Spleen (tissue), 7 donors: ENCODE measurements at regions not wholly inside any gene's neighbourhood (a gene's known extent, or its start where the extent isn't known, plus 50 kb on each side); places are given as distances from the start of the nearest gene placed in this dataset.

Source experiments
- POLR2AphosphoS5 ChIP-seq, 3 donors: sonication (generic); formaldehyde crosslinking; IDR thresholded peaks; one replicate each; pipeline ENCODE4 v1.5.1; 2017; ENCODE audit warnings: antibody characterized with exemption in 3 of 3
- TF ChIP-seq, protein P1 (sequence below), 11 experiments: fragments of 200-600 bp in 7 of 11; fragments of 450-650 bp in 4 of 11; sonication (generic) in 4 of 11; IDR thresholded peaks in 8 of 11; conservative IDR thresholded peaks in 3 of 11; 1 replicate in 7 of 11; 2 replicates in 4 of 11; pipeline versions ENCODE4 v1.4.0 to v1.8.0; 2016 to 2021; ENCODE audit warnings: antibody characterized with exemption in 11 of 11, inconsistent platforms in 4 of 11, mild to moderate bottlenecking in 1 of 11
- donor health status: DM: no; HTN: no; CAD: no; lungs with moderate emphysema.
- donor health status: DM: no; HTN: no; CAD: no.
- donor health status: DM: no; HTN: no; CAD: no.

DNA sequence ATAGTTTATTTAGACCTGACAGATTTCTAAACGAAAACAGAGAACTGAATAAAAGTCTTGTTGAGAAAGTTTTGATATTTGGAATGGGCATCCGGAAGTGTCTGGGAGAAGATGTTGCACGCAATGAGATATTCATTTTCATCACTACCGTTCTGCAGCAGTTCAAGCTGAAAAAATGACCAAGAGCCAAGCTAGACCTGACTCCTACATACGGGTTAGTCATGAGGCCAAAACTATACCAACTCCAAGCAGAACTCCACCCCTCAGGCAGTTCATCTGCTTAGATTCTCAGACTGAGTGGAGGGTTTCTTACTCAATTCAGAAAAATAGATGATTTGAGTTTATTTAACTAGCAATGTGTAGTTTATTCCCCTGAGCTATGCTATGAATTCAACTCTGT lies 95.4 kb upstream of the ANXA1 start:
- TF ChIP-seq POLR2AphosphoS5 (IDR thresholded peaks at IDR 0.05), result no peak
- TF ChIP-seq, protein P1, sequence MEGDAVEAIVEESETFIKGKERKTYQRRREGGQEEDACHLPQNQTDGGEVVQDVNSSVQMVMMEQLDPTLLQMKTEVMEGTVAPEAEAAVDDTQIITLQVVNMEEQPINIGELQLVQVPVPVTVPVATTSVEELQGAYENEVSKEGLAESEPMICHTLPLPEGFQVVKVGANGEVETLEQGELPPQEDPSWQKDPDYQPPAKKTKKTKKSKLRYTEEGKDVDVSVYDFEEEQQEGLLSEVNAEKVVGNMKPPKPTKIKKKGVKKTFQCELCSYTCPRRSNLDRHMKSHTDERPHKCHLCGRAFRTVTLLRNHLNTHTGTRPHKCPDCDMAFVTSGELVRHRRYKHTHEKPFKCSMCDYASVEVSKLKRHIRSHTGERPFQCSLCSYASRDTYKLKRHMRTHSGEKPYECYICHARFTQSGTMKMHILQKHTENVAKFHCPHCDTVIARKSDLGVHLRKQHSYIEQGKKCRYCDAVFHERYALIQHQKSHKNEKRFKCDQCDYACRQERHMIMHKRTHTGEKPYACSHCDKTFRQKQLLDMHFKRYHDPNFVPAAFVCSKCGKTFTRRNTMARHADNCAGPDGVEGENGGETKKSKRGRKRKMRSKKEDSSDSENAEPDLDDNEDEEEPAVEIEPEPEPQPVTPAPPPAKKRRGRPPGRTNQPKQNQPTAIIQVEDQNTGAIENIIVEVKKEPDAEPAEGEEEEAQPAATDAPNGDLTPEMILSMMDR (IDR thresholded peaks at IDR 0.05 in 8 of 11, conservative IDR thresholded peaks at IDR 0.05 in 3 of 11), result no peak
